IPS DF 6.9 (cell line): ENCODE measurements at regions not wholly inside any gene's neighbourhood (a gene's known extent, or its start where the extent isn't known, plus 50 kb on each side); places are given as distances from the start of the nearest gene placed in this dataset.
A peak's percentile ranks its signal among the peaks of the same experiment; 100 is the strongest.

Source experiments
- DNase-seq: peaks from one replicate; pipeline ENCODE4 v3.0.0-alpha.2; 2013; ENCODE audit warnings: low read depth, low spot score
- H3K27ac ChIP-seq: one replicate; pipeline ENCODE4 v1.5.1; 2013; ENCODE audit warnings: low read length, control low read depth
- H3K27me3 ChIP-seq: 2 replicates; pipeline ENCODE4 v1.6.1; 2013; ENCODE audit warnings: mild to moderate bottlenecking, low read length; ENCODE audit not compliant: control insufficient read depth, insufficient read depth
- H3K36me3 ChIP-seq: 2 replicates; pipeline ENCODE4 v1.6.1; 2013; ENCODE audit warnings: low read length; ENCODE audit not compliant: control insufficient read depth, insufficient read depth
- H3K4me1 ChIP-seq: 2 replicates; pipeline ENCODE4 v1.6.1; 2013; ENCODE audit warnings: low read length; ENCODE audit not compliant: control insufficient read depth, insufficient read depth
- H3K4me3 ChIP-seq: 2 replicates; pipeline ENCODE4 v1.5.1; 2013; ENCODE audit warnings: mild to moderate bottlenecking, low read length
- H3K9me3 ChIP-seq: 2 replicates; pipeline ENCODE4 v1.6.1; 2013; ENCODE audit warnings: low read length, inconsistent platforms; ENCODE audit not compliant: control insufficient read depth, insufficient read depth
- WGBS: extraction: QIAGEN DNeasy Blood & Tissue Kit; methylation state at CpG from one replicate; pipeline ENCODE4 v1.1.7; 2013; ENCODE audit warnings: mixed read lengths, missing lambda C conversion rate; ENCODE audit not compliant: insufficient read length, insufficient coverage; 5-methylcytosine and 5-hydroxymethylcytosine counted together

DNA sequence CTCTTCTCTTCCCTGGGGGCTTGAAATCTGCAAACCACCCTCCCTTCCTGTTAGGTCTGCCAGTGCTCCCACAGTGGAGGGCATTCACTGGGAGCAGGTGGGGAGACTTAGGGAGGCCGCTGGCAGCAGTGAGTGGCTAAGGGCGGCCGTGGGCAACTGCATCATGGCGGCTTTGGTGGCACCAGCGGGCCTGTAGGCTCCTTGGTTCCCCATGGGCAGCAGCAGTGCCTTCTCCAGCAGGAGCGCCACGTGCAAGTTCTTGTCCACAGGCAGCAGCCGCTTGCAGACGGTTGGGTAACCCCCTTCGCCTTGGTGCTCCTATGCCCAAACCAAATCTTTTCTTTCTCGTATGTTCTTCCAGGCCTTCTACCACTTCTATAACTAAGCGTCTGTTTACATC lies 158.2 kb downstream of the SREK1 start:
- no CpG with 5 or more reads among the region's 12 CpGs for WGBS
- DNase-seq, result no peak
- H3K36me3 ChIP-seq, result no peaks in the 10 kb centered on the region
- H3K9me3 ChIP-seq, result no peaks in the 10 kb centered on the region
- H3K4me3 ChIP-seq, result no peak overlapping the region
- no peaks in the 10 kb centered on the region for H3K4me1 ChIP-seq
- H3K27ac ChIP-seq, result no peak overlapping the region
- H3K27me3 ChIP-seq, result no peaks in the 10 kb centered on the region; the same call in 1 of the 2 replicates

DNA sequence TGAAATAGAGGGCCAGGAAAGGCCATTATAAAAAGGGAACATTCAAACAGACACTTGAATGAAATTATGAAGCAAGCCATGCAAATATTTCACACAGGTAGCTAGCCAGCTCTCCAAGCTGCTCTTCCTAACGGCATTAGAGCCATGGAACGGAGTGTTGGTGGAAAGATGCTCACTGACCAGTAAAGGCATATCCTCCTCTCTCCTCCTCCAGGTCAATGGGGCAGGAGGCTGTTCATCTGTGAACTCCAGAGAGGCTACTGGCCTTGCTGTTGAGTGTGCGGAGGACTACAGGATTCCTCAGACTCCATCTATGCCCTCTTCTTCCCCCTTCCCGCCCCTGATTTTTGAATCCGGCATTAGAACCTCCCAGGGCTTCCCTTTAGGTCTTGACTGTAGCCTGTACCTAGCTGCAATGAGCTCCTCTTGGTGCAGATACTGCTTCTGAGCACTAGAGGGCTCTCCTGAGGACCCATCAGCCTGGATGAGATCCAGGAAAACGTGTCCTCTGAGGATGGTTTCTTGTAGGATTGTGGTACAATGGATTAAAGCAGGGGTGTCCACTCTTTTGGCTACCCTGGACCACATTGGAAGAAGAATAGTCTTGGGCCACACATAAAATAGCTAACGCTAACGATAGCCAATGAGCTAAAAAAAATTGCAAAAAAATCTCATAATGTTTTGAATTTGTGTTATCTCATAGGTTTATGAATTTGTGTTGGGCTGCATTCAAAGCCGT lies 162.2 kb downstream of the SREK1 start:
- Histone ChIP-seq H3K4me1 (no peaks in the 10 kb centered on the region), H3K9me3 (no peaks in the 10 kb centered on the region), H3K36me3 (no peaks in the 10 kb centered on the region), H3K27ac (no peak overlapping the region), H3K27me3 (no peaks in the 10 kb centered on the region; the same call in 1 of the 2 replicates), H3K4me3 (no peak overlapping the region)
- WGBS, result no CpG with 5 or more reads among the region's 9 CpGs
- peak; percentile 35 for DNase-seq

- no peaks in the 10 kb centered on the region for H3K36me3 ChIP-seq
- no peak for DNase-seq
- H3K4me3 ChIP-seq, result no peak overlapping the region
- no peaks in the 10 kb centered on the region for H3K9me3 ChIP-seq
- no peaks in the 10 kb centered on the region; the same call in 1 of the 2 replicates for H3K27me3 ChIP-seq
- H3K27ac ChIP-seq, result no peak overlapping the region
- H3K4me1 ChIP-seq, result no peaks in the 10 kb centered on the region
- no CpG with 5 or more reads among the region's 7 CpGs for WGBS
Observed at GRCh38 chr5:66306844-66307315, 162.8 kb downstream of the SREK1 start.

DNA sequence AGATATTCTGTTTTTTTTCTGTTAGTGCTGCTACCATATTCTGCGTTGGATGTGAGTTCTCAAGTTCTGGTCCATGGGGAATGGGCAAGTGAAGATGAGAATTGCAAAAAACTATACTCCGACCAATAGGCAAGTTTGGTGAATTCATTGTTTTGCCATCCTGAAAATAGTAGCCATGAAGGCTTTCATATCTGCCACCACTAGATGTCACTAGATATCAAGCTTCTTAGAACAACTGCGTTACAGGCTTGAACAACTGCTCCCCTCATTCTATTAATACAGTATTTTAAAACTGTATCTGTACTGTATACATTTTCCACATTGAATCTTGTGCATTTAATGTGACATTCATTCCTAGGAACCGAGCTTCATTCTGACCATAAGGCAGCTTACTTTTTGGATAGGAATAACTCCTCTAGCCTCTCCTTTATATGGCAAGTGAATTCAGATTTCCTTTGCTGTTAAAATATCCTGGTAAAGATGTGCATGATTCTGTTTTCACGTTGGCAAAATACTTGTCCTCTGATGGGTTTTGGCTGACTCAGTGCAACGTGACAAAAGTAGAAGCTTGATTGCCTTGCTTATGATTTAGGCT lies 163.6 kb downstream of the SREK1 start:
- H3K27ac ChIP-seq, result no peak overlapping the region
- WGBS, result no CpG with 5 or more reads among the region's 6 CpGs
- H3K4me1 ChIP-seq, result no peaks in the 10 kb centered on the region
- H3K4me3 ChIP-seq, result no peak overlapping the region
- H3K36me3 ChIP-seq, result no peaks in the 10 kb centered on the region
- H3K9me3 ChIP-seq, result no peaks in the 10 kb centered on the region
- DNase-seq, result peak; percentile 37
- H3K27me3 ChIP-seq, result no peaks in the 10 kb centered on the region; the same call in 1 of the 2 replicates

GRCh38 chr5:66312266-66312665 lies 168.2 kb downstream of the SREK1 start:
- Histone ChIP-seq H3K27ac (no peak overlapping the region), H3K27me3 (no peaks in the 10 kb centered on the region), H3K4me3 (no peak overlapping the region), H3K4me1 (no peaks in the 10 kb centered on the region), H3K9me3 (no peaks in the 10 kb centered on the region), H3K36me3 (no peaks in the 10 kb centered on the region)
- DNase-seq, result no peak
- no CpG with 5 or more reads among the region's 2 CpGs for WGBS

- no peak overlapping the region for H3K4me3 ChIP-seq
- H3K27me3 ChIP-seq, result no peaks in the 10 kb centered on the region
- DNase-seq, result no peak
- no peaks in the 10 kb centered on the region for H3K4me1 ChIP-seq
- no peaks in the 10 kb centered on the region for H3K36me3 ChIP-seq
- no peak overlapping the region for H3K27ac ChIP-seq
- H3K9me3 ChIP-seq, result no peaks in the 10 kb centered on the region
Observed at GRCh38 chr5:66315784-66316183, 171.7 kb downstream of the SREK1 start.

- DNase-seq, result no peak
- no peak overlapping the region for H3K4me3 ChIP-seq
- H3K9me3 ChIP-seq, result no peaks in the 10 kb centered on the region
- H3K4me1 ChIP-seq, result no peaks in the 10 kb centered on the region
- H3K36me3 ChIP-seq, result no peaks in the 10 kb centered on the region
- H3K27me3 ChIP-seq, result no peaks in the 10 kb centered on the region
- no peak overlapping the region for H3K27ac ChIP-seq
- no CpG with 5 or more reads among the region's 12 CpGs for WGBS
Observed at GRCh38 chr5:66322786-66323528, 178.9 kb downstream of the SREK1 start.

DNA sequence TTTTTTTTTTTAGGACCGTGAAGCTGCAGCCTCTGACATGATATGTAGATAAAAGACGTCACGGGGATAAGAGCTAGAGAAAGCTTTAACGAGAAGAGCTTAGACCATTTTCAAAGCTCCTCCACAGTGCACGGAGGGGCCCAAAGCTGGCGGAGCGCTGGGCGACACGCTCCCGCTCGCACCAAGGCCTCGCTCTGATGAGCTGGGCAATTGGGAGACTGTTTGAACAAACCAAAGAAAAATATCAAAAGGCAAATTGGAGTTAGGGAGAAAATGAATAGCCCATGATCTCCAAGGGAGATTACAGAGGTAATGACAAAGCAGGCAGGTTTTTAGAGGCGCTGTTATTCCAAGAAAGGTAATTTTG lies 179.4 kb downstream of the SREK1 start:
- Histone ChIP-seq H3K4me3 (no peak overlapping the region), H3K4me1 (no peaks in the 10 kb centered on the region), H3K27ac (no peak overlapping the region), H3K9me3 (no peaks in the 10 kb centered on the region), H3K27me3 (no peaks in the 10 kb centered on the region), H3K36me3 (no peaks in the 10 kb centered on the region)
- no CpG with 5 or more reads among the region's 13 CpGs for WGBS
- DNase-seq, result no peak

- Histone ChIP-seq H3K4me3 (no peak overlapping the region), H3K27me3 (no peaks in the 10 kb centered on the region), H3K36me3 (no peaks in the 10 kb centered on the region), H3K4me1 (no peaks in the 10 kb centered on the region), H3K9me3 (no peaks in the 10 kb centered on the region), H3K27ac (no peak overlapping the region)
- WGBS, result no CpG with 5 or more reads among the region's 1 CpG
- no peak for DNase-seq
Observed at GRCh38 chr5:66324357-66324756, 180.3 kb downstream of the SREK1 start.

GRCh38 chr5:66326276-66326675 lies 182.2 kb downstream of the SREK1 start:
- H3K27me3 ChIP-seq, result no peaks in the 10 kb centered on the region
- H3K4me1 ChIP-seq, result no peaks in the 10 kb centered on the region
- no peak overlapping the region for H3K27ac ChIP-seq
- H3K4me3 ChIP-seq, result no peak overlapping the region
- H3K9me3 ChIP-seq, result no peaks in the 10 kb centered on the region
- DNase-seq, result no peak
- no peaks in the 10 kb centered on the region for H3K36me3 ChIP-seq
- no CpG with 5 or more reads among the region's 1 CpG for WGBS
